ENCODE measurements at regions not wholly inside any gene's neighbourhood (a gene's known extent, or its start where the extent isn't known, plus 50 kb on each side); places are given as distances from the start of the nearest gene placed in this dataset.

- TF ChIP-seq, protein P1, sequence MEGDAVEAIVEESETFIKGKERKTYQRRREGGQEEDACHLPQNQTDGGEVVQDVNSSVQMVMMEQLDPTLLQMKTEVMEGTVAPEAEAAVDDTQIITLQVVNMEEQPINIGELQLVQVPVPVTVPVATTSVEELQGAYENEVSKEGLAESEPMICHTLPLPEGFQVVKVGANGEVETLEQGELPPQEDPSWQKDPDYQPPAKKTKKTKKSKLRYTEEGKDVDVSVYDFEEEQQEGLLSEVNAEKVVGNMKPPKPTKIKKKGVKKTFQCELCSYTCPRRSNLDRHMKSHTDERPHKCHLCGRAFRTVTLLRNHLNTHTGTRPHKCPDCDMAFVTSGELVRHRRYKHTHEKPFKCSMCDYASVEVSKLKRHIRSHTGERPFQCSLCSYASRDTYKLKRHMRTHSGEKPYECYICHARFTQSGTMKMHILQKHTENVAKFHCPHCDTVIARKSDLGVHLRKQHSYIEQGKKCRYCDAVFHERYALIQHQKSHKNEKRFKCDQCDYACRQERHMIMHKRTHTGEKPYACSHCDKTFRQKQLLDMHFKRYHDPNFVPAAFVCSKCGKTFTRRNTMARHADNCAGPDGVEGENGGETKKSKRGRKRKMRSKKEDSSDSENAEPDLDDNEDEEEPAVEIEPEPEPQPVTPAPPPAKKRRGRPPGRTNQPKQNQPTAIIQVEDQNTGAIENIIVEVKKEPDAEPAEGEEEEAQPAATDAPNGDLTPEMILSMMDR (conservative IDR thresholded peaks at IDR 0.05) = no peak
Measured at GRCh38 chr11:98564881-98565280, 455.9 kb upstream of the CNTN5 start.

More at GRCh38 chr11:98564881-98565280, 455.9 kb upstream of the CNTN5 start:
- no peak overlapping the region for H3T11ph ChIP-seq (ENCODE audit: low read length)
- H3K18ac ChIP-seq (ENCODE audit: insufficient read length, low read depth, low read length) = no peak overlapping the region
- no peak overlapping the region for H4K91ac ChIP-seq (ENCODE audit: insufficient read length, low read depth, low read length)
- no peak overlapping the region for H2BK12ac ChIP-seq (ENCODE audit: insufficient read length, low read depth, low read length)
- DNase-seq = no peak
- no peaks in the 10 kb centered on the region for H3K27me3 ChIP-seq (ENCODE audit: insufficient read depth, low read length)
- H4K20me1 ChIP-seq (ENCODE audit: control insufficient read depth, insufficient read depth, insufficient read length) = no peaks in the 10 kb centered on the region
- no peaks in the 10 kb centered on the region for H3K79me1 ChIP-seq (ENCODE audit: insufficient read depth, low read depth, low read length, poor library complexity, severe bottlenecking)
- no peak overlapping the region for H3K9ac ChIP-seq (ENCODE audit: extremely low read depth, insufficient read length, low read length)
- Mint-ChIP-seq H3K27ac (no peak overlapping the region; a peak in 1 of 7 replicates), H3K4me3 (no peak overlapping the region), H3K4me1 (peaks cover 2 to 12% of the 10 kb centered on the region in 2 experiments; a peak in 2 of 4 replicates), H3K9me3 (no peaks in the 10 kb centered on the region), H3K27me3 (ENCODE audit: low read depth) (no peaks in the 10 kb centered on the region), H3K36me3 (ENCODE audit: insufficient read depth in 1 of 3, low read depth in 3 of 3) (no peaks in the 10 kb centered on the region)
- no peak overlapping the region for H4K8ac ChIP-seq (replicated peaks; ENCODE audit: insufficient read length, low read depth, low read length)
- no peak overlapping the region for H2BK120ac ChIP-seq (ENCODE audit: low read depth, low read length, poor library complexity, severe bottlenecking)
- no peaks in the 10 kb centered on the region for H3K79me2 ChIP-seq (ENCODE audit: insufficient read depth, low read length)
- H3K23me2 ChIP-seq (ENCODE audit: insufficient read length, low read depth, low read length, poor library complexity, severe bottlenecking) = no peaks in the 10 kb centered on the region
- H2BK15ac ChIP-seq (ENCODE audit: low read depth, low read length) = no peak overlapping the region
- no peak overlapping the region for H2BK5ac ChIP-seq (ENCODE audit: insufficient read length, low read length)
- WGBS (ENCODE audit: extremely low coverage, insufficient read length, low lambda C conversion rate) = no CpG with 5 or more reads among the region's 4 CpGs
- no peaks in the 10 kb centered on the region for H3K9me3 ChIP-seq (ENCODE audit: control insufficient read depth, low read depth, low read length)
- H2AFZ ChIP-seq (ENCODE audit: low read length) = no peak overlapping the region
- H3K56ac ChIP-seq (ENCODE audit: insufficient read length, low read depth, low read length) = no peak overlapping the region
- no peak overlapping the region for H3K4ac ChIP-seq (ENCODE audit: low read depth, low read length)
- H2BK20ac ChIP-seq (ENCODE audit: low read depth, low read length, poor library complexity, severe bottlenecking) = no peak overlapping the region
- H3K4me2 ChIP-seq (ENCODE audit: insufficient read depth, insufficient read length, low read length) = no peak overlapping the region
- no peak overlapping the region for H3K27ac ChIP-seq (ENCODE audit: insufficient read length, low read depth, low read length)
- no peak overlapping the region for H3K14ac ChIP-seq (ENCODE audit: insufficient read depth, low read length)
- H3K23ac ChIP-seq (ENCODE audit: insufficient read length, low read depth, low read length) = no peak overlapping the region
- H4K5ac ChIP-seq (ENCODE audit: insufficient read length, low read depth, low read length) = no peak overlapping the region
- H3K4me1 ChIP-seq (ENCODE audit: insufficient read depth, low read length) = no peaks in the 10 kb centered on the region; the same call in 1 of the 2 replicates
- no peak overlapping the region for H2AK5ac ChIP-seq (ENCODE audit: insufficient read length, low read length)
